ENCODE measurements at regions not wholly inside any gene's neighbourhood (a gene's known extent, or its start where the extent isn't known, plus 50 kb on each side); places are given as distances from the start of the nearest gene placed in this dataset.

- 94% methylated on average over 5 of the region's 5 CpGs for WGBS
- no peak overlapping the region for H3K4me3 ChIP-seq (ENCODE audit: low read length)
Measured at GRCh38 chr1:216910081-216910840, 187.0 kb upstream of the ESRRG start.

GRCh38 chr1:216908126-216908525 is 184.9 kb upstream of the ESRRG start:
- WGBS = 94% methylated on average over 3 of the region's 3 CpGs
- H3K4me3 ChIP-seq (ENCODE audit: low read length) = no peak overlapping the region
- no peaks in the 10 kb centered on the region for H3K9me3 ChIP-seq (ENCODE audit: insufficient read depth, low read depth, low read length)
- no peaks in the 10 kb centered on the region for H3K27me3 ChIP-seq (ENCODE audit: insufficient read depth, low read length)
- no peaks in the 10 kb centered on the region; the same call in 1 of the 2 replicates for H3K4me1 ChIP-seq (ENCODE audit: insufficient read depth, low read length)
- H3K36me3 ChIP-seq (ENCODE audit: insufficient read depth, low read length) = no peaks in the 10 kb centered on the region
- H3K27ac ChIP-seq (ENCODE audit: low read depth, low read length) = no peak overlapping the region
- H3K9ac ChIP-seq (ENCODE audit: low read depth, low read length) = no peak overlapping the region

More at GRCh38 chr1:216910081-216910840, 187.0 kb upstream of the ESRRG start:
- no peak overlapping the region for H3K9ac ChIP-seq (ENCODE audit: low read depth, low read length)
- H3K27ac ChIP-seq (ENCODE audit: low read depth, low read length) = no peak overlapping the region
- no peaks in the 10 kb centered on the region for H3K4me1 ChIP-seq (ENCODE audit: insufficient read depth, low read length)
- H3K36me3 ChIP-seq (ENCODE audit: insufficient read depth, low read length) = no peaks in the 10 kb centered on the region
- H3K9me3 ChIP-seq (ENCODE audit: insufficient read depth, low read depth, low read length) = no peaks in the 10 kb centered on the region
- H3K27me3 ChIP-seq (ENCODE audit: insufficient read depth, low read length) = no peaks in the 10 kb centered on the region

GRCh38 chr1:216907100-216907499 is 183.9 kb upstream of the ESRRG start:
- Histone ChIP-seq H3K27ac (ENCODE audit: low read depth, low read length) (no peak overlapping the region), H3K9me3 (ENCODE audit: insufficient read depth, low read depth, low read length) (no peaks in the 10 kb centered on the region), H3K36me3 (ENCODE audit: insufficient read depth, low read length) (no peaks in the 10 kb centered on the region), H3K4me3 (ENCODE audit: low read length) (no peak overlapping the region), H3K4me1 (ENCODE audit: insufficient read depth, low read length) (no peaks in the 10 kb centered on the region; the same call in 1 of the 2 replicates), H3K27me3 (ENCODE audit: insufficient read depth, low read length) (no peaks in the 10 kb centered on the region), H3K9ac (ENCODE audit: low read depth, low read length) (no peak overlapping the region)
- 94% methylated on average over 8 of the region's 8 CpGs for WGBS

DNA sequence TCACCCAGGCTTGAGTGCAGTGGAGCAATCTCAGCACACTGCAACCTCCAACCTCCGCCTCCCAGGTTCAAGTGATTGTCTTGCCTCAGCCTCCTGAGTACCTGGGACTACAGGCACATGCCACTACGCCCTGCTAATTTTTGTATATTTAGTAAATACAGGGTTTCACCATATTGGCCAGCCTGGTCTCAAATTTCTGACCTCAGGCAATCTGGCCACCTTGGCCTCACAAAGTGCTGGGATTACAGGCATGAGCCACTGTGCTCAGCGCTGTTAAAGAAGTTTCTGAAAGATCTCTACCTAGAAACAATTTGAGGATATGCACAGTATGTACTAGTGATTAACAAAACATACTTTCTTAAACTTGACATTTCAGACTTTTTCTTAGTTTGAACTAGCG is 182.6 kb upstream of the ESRRG start:
- H3K4me1 ChIP-seq (ENCODE audit: insufficient read depth, low read length) = no peaks in the 10 kb centered on the region; the same call in 1 of the 2 replicates
- no peaks in the 10 kb centered on the region for H3K36me3 ChIP-seq (ENCODE audit: insufficient read depth, low read length)
- no peak overlapping the region for H3K4me3 ChIP-seq (ENCODE audit: low read length)
- H3K9me3 ChIP-seq (ENCODE audit: insufficient read depth, low read depth, low read length) = no peaks in the 10 kb centered on the region
- no peak overlapping the region for H3K27ac ChIP-seq (ENCODE audit: low read depth, low read length)
- no peaks in the 10 kb centered on the region for H3K27me3 ChIP-seq (ENCODE audit: insufficient read depth, low read length)
- WGBS = 97% methylated on average over 4 of the region's 4 CpGs
- no peak overlapping the region for H3K9ac ChIP-seq (ENCODE audit: low read depth, low read length)

- H3K27ac ChIP-seq (ENCODE audit: low read depth, low read length) = no peak overlapping the region; the same call in 1 of the 2 replicates
- no peaks in the 10 kb centered on the region; the same call in 1 of the 2 replicates for H3K4me1 ChIP-seq (ENCODE audit: insufficient read depth, low read length)
- no peaks in the 10 kb centered on the region for H3K9me3 ChIP-seq (ENCODE audit: insufficient read depth, low read depth, low read length)
- H3K36me3 ChIP-seq (ENCODE audit: insufficient read depth, low read length) = no peaks in the 10 kb centered on the region
- H3K9ac ChIP-seq (ENCODE audit: low read depth, low read length) = no peak overlapping the region
- 92% methylated on average over 5 of the region's 5 CpGs for WGBS
- no peak overlapping the region for H3K4me3 ChIP-seq (ENCODE audit: low read length)
- no peaks in the 10 kb centered on the region for H3K27me3 ChIP-seq (ENCODE audit: insufficient read depth, low read length)
Measured at GRCh38 chr1:216905137-216905536, 181.9 kb upstream of the ESRRG start.

- peak overlapping the region; percentile 55; the same call in 1 of the 2 replicates for H3K27ac ChIP-seq (ENCODE audit: low read depth, low read length)
Measured at GRCh38 chr1:216904471-216904870, 181.2 kb upstream of the ESRRG start.

GRCh38 chr1:216903382-216903740 is 180.1 kb upstream of the ESRRG start:
- peak overlapping the region; percentile 57; the same call in 1 of the 2 replicates for H3K27ac ChIP-seq (ENCODE audit: low read depth, low read length)
- H3K4me1 ChIP-seq (ENCODE audit: insufficient read depth, low read length) = no peaks in the 10 kb centered on the region; the same call in 1 of the 2 replicates
- H3K4me3 ChIP-seq (ENCODE audit: low read length) = no peak overlapping the region
- H3K36me3 ChIP-seq (ENCODE audit: insufficient read depth, low read length) = no peaks in the 10 kb centered on the region
- H3K9ac ChIP-seq (ENCODE audit: low read depth, low read length) = no peak overlapping the region
- no peaks in the 10 kb centered on the region for H3K27me3 ChIP-seq (ENCODE audit: insufficient read depth, low read length)
- H3K9me3 ChIP-seq (ENCODE audit: insufficient read depth, low read depth, low read length) = no peaks in the 10 kb centered on the region
- 92% methylated on average over 2 of the region's 2 CpGs for WGBS

More at GRCh38 chr1:216904471-216904870, 181.2 kb upstream of the ESRRG start:
- H3K4me3 ChIP-seq (ENCODE audit: low read length) = no peak overlapping the region
- H3K9ac ChIP-seq (ENCODE audit: low read depth, low read length) = no peak overlapping the region
- no peaks in the 10 kb centered on the region for H3K27me3 ChIP-seq (ENCODE audit: insufficient read depth, low read length)
- H3K4me1 ChIP-seq (ENCODE audit: insufficient read depth, low read length) = no peaks in the 10 kb centered on the region; the same call in 1 of the 2 replicates
- 88% methylated on average over 7 of the region's 7 CpGs for WGBS
- H3K9me3 ChIP-seq (ENCODE audit: insufficient read depth, low read depth, low read length) = no peaks in the 10 kb centered on the region
- no peaks in the 10 kb centered on the region for H3K36me3 ChIP-seq (ENCODE audit: insufficient read depth, low read length)

DNA sequence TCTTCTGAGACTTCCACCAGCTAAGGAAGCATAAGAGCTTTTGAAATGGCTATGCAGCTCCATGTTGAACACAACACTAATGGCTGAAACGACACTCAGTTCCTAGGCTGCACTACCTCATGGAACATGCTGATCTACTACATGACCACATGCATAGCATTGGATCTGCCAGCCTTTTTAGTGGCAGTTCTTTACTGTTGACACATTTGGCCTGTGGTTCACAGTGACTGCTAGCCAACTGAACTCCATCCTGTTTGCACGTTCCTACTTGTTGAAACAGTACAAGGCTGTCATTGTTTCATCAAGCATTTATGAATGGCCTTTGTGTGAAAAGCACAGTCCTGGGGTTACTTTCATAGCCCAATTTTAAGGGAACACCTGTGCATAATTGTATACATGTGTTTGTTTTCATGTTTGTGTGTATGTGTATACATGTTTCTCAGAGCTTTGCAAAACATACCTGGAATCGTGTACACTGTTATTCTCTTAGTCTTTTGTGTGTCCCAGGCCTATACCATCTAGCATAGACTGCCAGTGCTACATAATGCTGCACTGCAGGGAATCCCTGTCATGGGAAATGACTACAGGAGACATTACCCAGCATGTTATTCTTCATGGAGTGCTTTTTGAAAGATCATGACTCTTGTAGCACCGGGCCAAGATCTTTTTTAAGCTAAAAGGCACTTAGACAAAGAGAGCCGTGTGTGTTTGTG is 179.6 kb upstream of the ESRRG start:
- WGBS = 91% methylated on average over 5 of the region's 5 CpGs
- no peak overlapping the region for H3K27ac ChIP-seq (ENCODE audit: low read depth, low read length)

GRCh38 chr1:216900116-216900620 is 176.9 kb upstream of the ESRRG start:
- Histone ChIP-seq H3K9ac (ENCODE audit: low read depth, low read length) (no peak overlapping the region), H3K36me3 (ENCODE audit: insufficient read depth, low read length) (no peaks in the 10 kb centered on the region), H3K27me3 (ENCODE audit: insufficient read depth, low read length) (no peaks in the 10 kb centered on the region), H3K4me1 (ENCODE audit: insufficient read depth, low read length) (no peaks in the 10 kb centered on the region; the same call in 1 of the 2 replicates), H3K4me3 (ENCODE audit: low read length) (no peak overlapping the region), H3K9me3 (ENCODE audit: insufficient read depth, low read depth, low read length) (no peaks in the 10 kb centered on the region), H3K27ac (ENCODE audit: low read depth, low read length) (no peak overlapping the region)
- 92% methylated on average over 2 of the region's 2 CpGs for WGBS

More for the DNA sequence above, 179.6 kb upstream of the ESRRG start:
- Histone ChIP-seq H3K4me3 (ENCODE audit: low read length) (no peak overlapping the region), H3K9ac (ENCODE audit: low read depth, low read length) (no peak overlapping the region), H3K36me3 (ENCODE audit: insufficient read depth, low read length) (no peaks in the 10 kb centered on the region), H3K4me1 (ENCODE audit: insufficient read depth, low read length) (no peaks in the 10 kb centered on the region; the same call in 1 of the 2 replicates), H3K9me3 (ENCODE audit: insufficient read depth, low read depth, low read length) (no peaks in the 10 kb centered on the region), H3K27me3 (ENCODE audit: insufficient read depth, low read length) (no peaks in the 10 kb centered on the region)

- Histone ChIP-seq H3K9ac (ENCODE audit: low read depth, low read length) (no peak overlapping the region), H3K9me3 (ENCODE audit: insufficient read depth, low read depth, low read length) (no peaks in the 10 kb centered on the region), H3K4me1 (ENCODE audit: insufficient read depth, low read length) (peaks cover 5% of the 10 kb centered on the region; the same call in 1 of the 2 replicates), H3K27me3 (ENCODE audit: insufficient read depth, low read length) (no peaks in the 10 kb centered on the region), H3K27ac (ENCODE audit: low read depth, low read length) (no peak overlapping the region), H3K36me3 (ENCODE audit: insufficient read depth, low read length) (no peaks in the 10 kb centered on the region), H3K4me3 (ENCODE audit: low read length) (no peak overlapping the region)
- WGBS = 100% methylated on average over 1 of the region's 1 CpG
Measured at GRCh38 chr1:216898801-216899200, 175.6 kb upstream of the ESRRG start.

DNA sequence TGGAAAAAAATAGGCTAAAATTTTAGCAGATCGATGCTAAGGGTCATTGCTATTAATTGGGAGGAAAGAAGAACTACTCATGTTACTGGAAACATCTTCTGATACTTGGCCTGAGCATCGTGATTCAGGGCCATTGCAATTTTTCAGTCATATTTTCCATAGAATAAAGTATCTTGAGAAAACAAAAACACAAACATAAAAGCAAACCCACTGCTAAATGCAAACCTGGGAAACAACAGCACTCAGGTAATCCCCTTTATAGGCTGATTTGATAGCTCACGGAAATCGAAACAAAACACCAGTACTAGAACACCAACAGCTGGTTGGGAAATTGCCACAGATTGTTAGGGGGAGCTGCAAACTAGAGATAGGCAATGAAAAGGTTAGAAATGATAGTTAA is 172.9 kb upstream of the ESRRG start:
- Histone ChIP-seq H3K9me3 (ENCODE audit: insufficient read depth, low read depth, low read length) (no peaks in the 10 kb centered on the region), H3K9ac (ENCODE audit: low read depth, low read length) (no peak overlapping the region), H3K27ac (ENCODE audit: low read depth, low read length) (no peak overlapping the region), H3K27me3 (ENCODE audit: insufficient read depth, low read length) (no peaks in the 10 kb centered on the region), H3K36me3 (ENCODE audit: insufficient read depth, low read length) (no peaks in the 10 kb centered on the region), H3K4me1 (ENCODE audit: insufficient read depth, low read length) (0 out of 2 replicates have a peak, but pooled peaks cover 5% of the 10 kb centered on the region), H3K4me3 (ENCODE audit: low read length) (no peak overlapping the region)
- WGBS = 97% methylated on average over 4 of the region's 4 CpGs
